Karpas-422 (cell line): ENCODE measurements at regions not wholly inside any gene's neighbourhood (a gene's known extent, or its start where the extent isn't known, plus 50 kb on each side); places are given as distances from the start of the nearest gene placed in this dataset.

ENCODE experiments used
- DNase-seq: peaks from one replicate; pipeline ENCODE4 v3.0.0-alpha.2; 2015
- H2AFZ ChIP-seq: fragments of 200-600 bp; sonication (generic); 2 replicates; pipeline ENCODE4 v1.6.1; 2014; ENCODE audit warnings: antibody characterized with exemption, low read length, mixed read lengths
- H3K27ac ChIP-seq: fragments of 200-600 bp; sonication (generic); 2 replicates; pipeline ENCODE4 v1.5.1; 2014; ENCODE audit warnings: mild to moderate bottlenecking, low read length, moderate library complexity
- H3K27me3 ChIP-seq: fragments of 200-600 bp; sonication (generic); 2 replicates; pipeline ENCODE4 v1.6.1; 2014; ENCODE audit warnings: low read length, mixed read lengths
- H3K36me3 ChIP-seq: fragments of 200-600 bp; sonication (generic); 2 replicates; pipeline ENCODE4 v1.6.1; 2014; ENCODE audit warnings: low read length, mixed read lengths; ENCODE audit not compliant: insufficient read depth
- H3K4me1 ChIP-seq: fragments of 200-600 bp; sonication (generic); 2 replicates; pipeline ENCODE4 v1.6.1; 2014; ENCODE audit warnings: mild to moderate bottlenecking, low read length, mixed read lengths
- H3K4me2 ChIP-seq: fragments of 200-600 bp; sonication (generic); 2 replicates; pipeline ENCODE4 v1.6.1; 2014; ENCODE audit warnings: low read length, low read depth, mild to moderate bottlenecking; ENCODE audit not compliant: poor library complexity, severe bottlenecking
- H3K4me3 ChIP-seq: fragments of 200-600 bp; sonication (generic); 2 replicates; pipeline ENCODE4 v1.5.1; 2014; ENCODE audit warnings: mild to moderate bottlenecking, antibody characterized with exemption, low read length, mixed read lengths
- H3K79me2 ChIP-seq: fragments of 200-600 bp; sonication (generic); 2 replicates; pipeline ENCODE4 v1.6.1; 2014; ENCODE audit warnings: mild to moderate bottlenecking, low read length, mixed read lengths
- H3K9ac ChIP-seq: fragments of 200-600 bp; sonication (generic); 2 replicates; pipeline ENCODE4 v1.6.0; 2014; ENCODE audit warnings: low read length
- H3K9me2 ChIP-seq: fragments of 200-600 bp; sonication (generic), shearing (Covaris generic); replicated peaks from 2 replicates; pipeline ENCODE4 v1.6.0; 2014; ENCODE audit warnings: mild to moderate bottlenecking, low read length, moderate library complexity; ENCODE audit not compliant: insufficient read depth
- H3K9me3 ChIP-seq: fragments of 300-700, 200-600 bp; sonication (generic); 2 replicates; pipeline ENCODE4 v1.6.1; 2014; ENCODE audit warnings: low read length, mixed read lengths
- H4K20me1 ChIP-seq: fragments of 200-600 bp; sonication (generic); 2 replicates; pipeline ENCODE4 v1.6.1; 2014; ENCODE audit warnings: mild to moderate bottlenecking, antibody characterized with exemption, low read length, low read depth; ENCODE audit not compliant: insufficient read depth

- Histone ChIP-seq H3K27me3 (no peaks in the 10 kb centered on the region), H3K4me1 (peaks cover 8% of the 10 kb centered on the region), H3K4me3 (no peak overlapping the region), H3K79me2 (no peaks in the 10 kb centered on the region), H3K27ac (no peak overlapping the region), H3K9me3 (no peaks in the 10 kb centered on the region; the same call in none of the 2 replicates), H4K20me1 (no peaks in the 10 kb centered on the region), H3K4me2 (no peak overlapping the region), H3K9me2 (no peaks in the 10 kb centered on the region), H3K9ac (no peak overlapping the region), H3K36me3 (peaks cover 6% of the 10 kb centered on the region; the same call in 1 of the 2 replicates), H2AFZ (peak overlapping the region; percentile 65; the same call in 1 of the 2 replicates)
- no peak for DNase-seq
These were observed 895.5 kb downstream of the ROBO2 start for GRCh38 chr3:77935418-77935817.

- no peaks in the 10 kb centered on the region for H3K9me2 ChIP-seq
- no peak overlapping the region for H3K4me3 ChIP-seq
- H3K9ac ChIP-seq: no peak overlapping the region
- no peak overlapping the region for H3K4me2 ChIP-seq
- no peaks in the 10 kb centered on the region for H3K79me2 ChIP-seq
- H3K4me1 ChIP-seq: no peaks in the 10 kb centered on the region
- DNase-seq: no peak
- H3K27ac ChIP-seq: no peak overlapping the region
- no peaks in the 10 kb centered on the region for H3K27me3 ChIP-seq
- H3K9me3 ChIP-seq: no peaks in the 10 kb centered on the region; the same call in none of the 2 replicates
- peak overlapping the region; percentile 87 for H2AFZ ChIP-seq
- H3K36me3 ChIP-seq: peaks cover 6% of the 10 kb centered on the region; the same call in 1 of the 2 replicates
- no peaks in the 10 kb centered on the region for H4K20me1 ChIP-seq
These were observed 899.8 kb downstream of the ROBO2 start for GRCh38 chr3:77939726-77940125.

- Histone ChIP-seq H3K36me3 (no peaks in the 10 kb centered on the region), H3K9me3 (no peaks in the 10 kb centered on the region), H4K20me1 (no peaks in the 10 kb centered on the region), H3K4me3 (no peak overlapping the region), H3K27me3 (no peaks in the 10 kb centered on the region), H2AFZ (no peak overlapping the region), H3K9ac (no peak overlapping the region), H3K79me2 (no peaks in the 10 kb centered on the region), H3K4me1 (peaks cover 14% of the 10 kb centered on the region), H3K4me2 (no peak overlapping the region), H3K9me2 (no peaks in the 10 kb centered on the region), H3K27ac (no peak overlapping the region)
- no peak for DNase-seq
These were observed 903.7 kb downstream of the ROBO2 start for GRCh38 chr3:77943598-77943997.

- H3K9me2 ChIP-seq: no peaks in the 10 kb centered on the region
- peak overlapping the region; percentile 84 for H2AFZ ChIP-seq
- H3K4me3 ChIP-seq: no peak overlapping the region
- H3K79me2 ChIP-seq: no peaks in the 10 kb centered on the region
- no peak overlapping the region for H3K9ac ChIP-seq
- no peaks in the 10 kb centered on the region for H4K20me1 ChIP-seq
- no peaks in the 10 kb centered on the region for H3K27me3 ChIP-seq
- no peak for DNase-seq
- peaks cover 14% of the 10 kb centered on the region for H3K4me1 ChIP-seq
- H3K27ac ChIP-seq: no peak overlapping the region
- H3K36me3 ChIP-seq: no peaks in the 10 kb centered on the region
- H3K4me2 ChIP-seq: no peak overlapping the region
- no peaks in the 10 kb centered on the region for H3K9me3 ChIP-seq
These were observed 905.4 kb downstream of the ROBO2 start for GRCh38 chr3:77945320-77945719.

GRCh38 chr3:77947671-77948070, 907.8 kb downstream of the ROBO2 start:
- Histone ChIP-seq H3K9me2 (no peaks in the 10 kb centered on the region), H3K27ac (no peak overlapping the region), H3K27me3 (no peaks in the 10 kb centered on the region), H3K36me3 (no peaks in the 10 kb centered on the region), H3K9me3 (0 out of 2 replicates have a peak, but pooled peaks cover 4% of the 10 kb centered on the region), H3K4me1 (peaks cover 14% of the 10 kb centered on the region), H3K79me2 (no peaks in the 10 kb centered on the region), H4K20me1 (no peaks in the 10 kb centered on the region), H3K4me3 (no peak overlapping the region), H2AFZ (peak overlapping the region; percentile 98), H3K4me2 (no peak overlapping the region), H3K9ac (no peak overlapping the region)
- DNase-seq: no peak

- H3K9me2 ChIP-seq: no peaks in the 10 kb centered on the region
- no peak overlapping the region for H3K4me2 ChIP-seq
- 0 out of 2 replicates have a peak, but pooled peaks cover 3% of the 10 kb centered on the region for H3K36me3 ChIP-seq
- H3K9me3 ChIP-seq: peaks cover 13% of the 10 kb centered on the region
- DNase-seq: no peak
- no peak overlapping the region for H3K9ac ChIP-seq
- H4K20me1 ChIP-seq: no peaks in the 10 kb centered on the region
- no peaks in the 10 kb centered on the region for H3K27me3 ChIP-seq
- no peaks in the 10 kb centered on the region for H3K79me2 ChIP-seq
- no peak overlapping the region for H3K4me3 ChIP-seq
- peak overlapping the region; percentile 85 for H2AFZ ChIP-seq
- no peak overlapping the region for H3K27ac ChIP-seq
- peaks cover 6% of the 10 kb centered on the region for H3K4me1 ChIP-seq
These were observed 927.7 kb downstream of the ROBO2 start for GRCh38 chr3:77967621-77968020.

- H2AFZ ChIP-seq: no peak overlapping the region
- H4K20me1 ChIP-seq: no peaks in the 10 kb centered on the region
- H3K27ac ChIP-seq: peak overlapping the region; percentile 46
- DNase-seq: peak; percentile 69
- H3K4me3 ChIP-seq: 0 out of 2 replicates have a peak overlapping the region, but pooled peaks have one; percentile 24
- no peaks in the 10 kb centered on the region; the same call in 1 of the 2 replicates for H3K9me3 ChIP-seq
- peak overlapping the region; percentile 38 for H3K4me2 ChIP-seq
- no peaks in the 10 kb centered on the region for H3K9me2 ChIP-seq
- H3K4me1 ChIP-seq: peaks cover 11% of the 10 kb centered on the region
- H3K79me2 ChIP-seq: no peaks in the 10 kb centered on the region
- no peaks in the 10 kb centered on the region for H3K27me3 ChIP-seq
- no peak overlapping the region for H3K9ac ChIP-seq
- no peaks in the 10 kb centered on the region; the same call in 1 of the 2 replicates for H3K36me3 ChIP-seq
These were observed 936.2 kb downstream of the ROBO2 start for GRCh38 chr3:77976079-77976478.

GRCh38 chr3:78003090-78003489, 963.2 kb downstream of the ROBO2 start:
- no peak overlapping the region for H3K4me2 ChIP-seq
- H3K4me3 ChIP-seq: no peak overlapping the region
- H3K36me3 ChIP-seq: no peaks in the 10 kb centered on the region
- no peak for DNase-seq
- no peaks in the 10 kb centered on the region for H4K20me1 ChIP-seq
- H2AFZ ChIP-seq: no peak overlapping the region
- H3K9me2 ChIP-seq: no peaks in the 10 kb centered on the region; the same call in 1 of the 2 replicates
- no peaks in the 10 kb centered on the region for H3K27me3 ChIP-seq
- H3K9ac ChIP-seq: no peak overlapping the region
- peaks cover 7% of the 10 kb centered on the region for H3K4me1 ChIP-seq
- no peaks in the 10 kb centered on the region for H3K9me3 ChIP-seq
- no peaks in the 10 kb centered on the region for H3K79me2 ChIP-seq
- H3K27ac ChIP-seq: no peak overlapping the region
